ENCODE measurements at regions not wholly inside any gene's neighbourhood (a gene's known extent, or its start where the extent isn't known, plus 50 kb on each side); places are given as distances from the start of the nearest gene placed in this dataset.

- DNase-seq (peak in 2 of 5 donors; percentile 16 to 25), FAIRE-seq (no peak)
- Histone ChIP-seq H3K4me3 (ENCODE audit: low read length in 3 of 3) (no peak overlapping the region), H3K9me3 (ENCODE audit: control insufficient read depth in 2 of 3, insufficient read depth in 1 of 3, low read length in 3 of 3) (no peaks in the 10 kb centered on the region), H3K9ac (ENCODE audit: low read length in 3 of 3) (no peak overlapping the region), H3K27ac (ENCODE audit: low read depth in 2 of 2, low read length in 2 of 2) (no peak overlapping the region), H3K36me3 (ENCODE audit: control insufficient read depth in 2 of 3, insufficient read depth in 3 of 3, low read length in 3 of 3) (no peaks in the 10 kb centered on the region), H3K4me1 (ENCODE audit: control insufficient read depth in 2 of 3, insufficient read depth in 2 of 3, low read depth in 1 of 3, low read length in 3 of 3) (peaks cover 0 to 14% (median 7%) of the 10 kb centered on the region in 3 donors), H3K27me3 (ENCODE audit: control insufficient read depth, insufficient read depth, low read length) (no peaks in the 10 kb centered on the region)
- TF ChIP-seq CTCF (IDR thresholded peaks at IDR 0.05; ENCODE audit: borderline replicate concordance, extremely low read depth, insufficient read depth) = no peak
- intact Hi-C loops (cut with DNase I) = no loop called here
Measured at GRCh38 chr10:29962166-29962850, 97.1 kb downstream of the JCAD start.

- H3K9ac ChIP-seq (ENCODE audit: low read length in 3 of 3) = no peak overlapping the region
- DNase-seq (no peak), FAIRE-seq (no peak)
- no peaks in the 10 kb centered on the region for H3K36me3 ChIP-seq (ENCODE audit: control insufficient read depth in 2 of 3, insufficient read depth in 3 of 3, low read length in 3 of 3)
- no peak overlapping the region for H3K27ac ChIP-seq (ENCODE audit: low read depth in 2 of 2, low read length in 2 of 2)
- H3K27me3 ChIP-seq (ENCODE audit: control insufficient read depth, insufficient read depth, low read length) = no peaks in the 10 kb centered on the region
- peaks cover 0 to 16% (median 12%) of the 10 kb centered on the region in 3 donors for H3K4me1 ChIP-seq (ENCODE audit: control insufficient read depth in 2 of 3, insufficient read depth in 2 of 3, low read depth in 1 of 3, low read length in 3 of 3)
- no peak for TF ChIP-seq CTCF (IDR thresholded peaks at IDR 0.05; ENCODE audit: borderline replicate concordance, extremely low read depth, insufficient read depth)
- intact Hi-C loops (cut with DNase I) = no loop called here
- H3K9me3 ChIP-seq (ENCODE audit: control insufficient read depth in 2 of 3, insufficient read depth in 1 of 3, low read length in 3 of 3) = no peaks in the 10 kb centered on the region
- no peak overlapping the region for H3K4me3 ChIP-seq (ENCODE audit: low read length in 3 of 3)
Measured at GRCh38 chr10:29961351-29961750, 98.0 kb downstream of the JCAD start.

GRCh38 chr10:29960261-29960660, 99.1 kb downstream of the JCAD start:
- no peak for DNase-seq
- no peak for TF ChIP-seq CTCF (IDR thresholded peaks at IDR 0.05; ENCODE audit: borderline replicate concordance, extremely low read depth, insufficient read depth)
- no peak overlapping the region for H3K9ac ChIP-seq (ENCODE audit: low read length in 3 of 3)
- intact Hi-C loops (cut with DNase I) = no loop called here
- no peak for FAIRE-seq
- H3K27ac ChIP-seq (ENCODE audit: low read depth in 2 of 2, low read length in 2 of 2) = no peak overlapping the region
- H3K9me3 ChIP-seq (ENCODE audit: control insufficient read depth in 2 of 3, insufficient read depth in 1 of 3, low read length in 3 of 3) = no peaks in the 10 kb centered on the region
- H3K27me3 ChIP-seq (ENCODE audit: control insufficient read depth, insufficient read depth, low read length) = no peaks in the 10 kb centered on the region
- no peaks in the 10 kb centered on the region for H3K36me3 ChIP-seq (ENCODE audit: control insufficient read depth in 2 of 3, insufficient read depth in 3 of 3, low read length in 3 of 3)
- H3K4me3 ChIP-seq (ENCODE audit: low read length in 3 of 3) = no peak overlapping the region
- H3K4me1 ChIP-seq (ENCODE audit: control insufficient read depth in 2 of 3, insufficient read depth in 2 of 3, low read depth in 1 of 3, low read length in 3 of 3) = peaks cover 0 to 16% (median 15%) of the 10 kb centered on the region in 3 donors

- H3K36me3 ChIP-seq (ENCODE audit: control insufficient read depth in 2 of 3, insufficient read depth in 3 of 3, low read length in 3 of 3) = no peaks in the 10 kb centered on the region
- no peak overlapping the region for H3K27ac ChIP-seq (ENCODE audit: low read depth in 2 of 2, low read length in 2 of 2)
- no peak overlapping the region for H3K9ac ChIP-seq (ENCODE audit: low read length in 3 of 3)
- no peak for DNase-seq
- H3K4me1 ChIP-seq (ENCODE audit: control insufficient read depth in 2 of 3, insufficient read depth in 2 of 3, low read depth in 1 of 3, low read length in 3 of 3) = peaks cover 0 to 16% (median 15%) of the 10 kb centered on the region in 3 donors
- H3K27me3 ChIP-seq (ENCODE audit: control insufficient read depth, insufficient read depth, low read length) = no peaks in the 10 kb centered on the region
- no peak overlapping the region for H3K4me3 ChIP-seq (ENCODE audit: low read length in 3 of 3)
- intact Hi-C loops (cut with DNase I) = no loop called here
- FAIRE-seq = no peak
- no peaks in the 10 kb centered on the region for H3K9me3 ChIP-seq (ENCODE audit: control insufficient read depth in 2 of 3, insufficient read depth in 1 of 3, low read length in 3 of 3)
- TF ChIP-seq CTCF (IDR thresholded peaks at IDR 0.05; ENCODE audit: borderline replicate concordance, extremely low read depth, insufficient read depth) = no peak
Measured at GRCh38 chr10:29959586-29959985, 99.8 kb downstream of the JCAD start.

All from kidney (tissue), 13 donors.